ENCODE measurements at regions not wholly inside any gene's neighbourhood (a gene's known extent, or its start where the extent isn't known, plus 50 kb on each side); places are given as distances from the start of the nearest gene placed in this dataset.

DNA sequence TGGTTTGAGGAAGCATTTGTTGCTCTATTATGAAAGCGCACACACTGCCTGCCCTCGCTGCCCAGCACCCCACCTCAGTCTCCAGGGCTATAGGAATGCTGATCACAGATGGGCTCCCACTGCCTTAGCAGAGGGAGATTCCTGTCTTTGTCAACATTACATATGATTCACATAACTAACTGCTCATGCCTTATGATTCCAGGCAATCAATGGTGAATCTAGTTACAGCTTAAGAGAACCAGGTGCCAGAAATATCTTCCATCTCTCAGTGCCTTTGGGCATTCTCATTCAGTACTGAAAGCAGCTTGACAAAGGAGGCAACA lies 458.9 kb upstream of the C9orf72 start:
- DNase-seq: no peak

GRCh38 chr9:28034242-28034641 lies 461.0 kb upstream of the C9orf72 start:
- no peak for DNase-seq

GRCh38 chr9:28037968-28038367 lies 464.7 kb upstream of the C9orf72 start:
- DNase-seq: no peak

- no peak for DNase-seq
Measured at GRCh38 chr9:28045051-28045450, 471.8 kb upstream of the C9orf72 start.

DNA sequence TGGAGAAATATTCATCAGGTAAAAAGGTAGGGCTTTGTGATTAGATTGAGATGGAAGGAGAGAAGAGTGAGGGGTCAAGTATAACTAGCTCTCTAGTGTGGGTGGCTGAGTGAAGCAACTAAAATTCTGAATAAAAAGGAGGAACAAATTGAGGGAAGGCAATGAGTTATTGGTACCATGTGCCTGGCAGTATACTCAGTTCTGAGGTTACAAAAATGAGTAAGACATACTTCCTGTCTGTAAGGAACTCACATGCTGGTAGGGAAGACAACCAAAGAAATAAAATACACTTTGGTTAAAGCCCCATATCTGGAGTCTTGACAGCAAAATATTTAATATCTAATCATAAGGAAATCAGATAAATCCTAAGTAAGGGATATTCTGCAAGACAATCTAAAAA lies 476.8 kb upstream of the C9orf72 start:
- no peak for DNase-seq

GRCh38 chr9:28050941-28051340 lies 477.7 kb upstream of the C9orf72 start:
- no peak for DNase-seq

DNA sequence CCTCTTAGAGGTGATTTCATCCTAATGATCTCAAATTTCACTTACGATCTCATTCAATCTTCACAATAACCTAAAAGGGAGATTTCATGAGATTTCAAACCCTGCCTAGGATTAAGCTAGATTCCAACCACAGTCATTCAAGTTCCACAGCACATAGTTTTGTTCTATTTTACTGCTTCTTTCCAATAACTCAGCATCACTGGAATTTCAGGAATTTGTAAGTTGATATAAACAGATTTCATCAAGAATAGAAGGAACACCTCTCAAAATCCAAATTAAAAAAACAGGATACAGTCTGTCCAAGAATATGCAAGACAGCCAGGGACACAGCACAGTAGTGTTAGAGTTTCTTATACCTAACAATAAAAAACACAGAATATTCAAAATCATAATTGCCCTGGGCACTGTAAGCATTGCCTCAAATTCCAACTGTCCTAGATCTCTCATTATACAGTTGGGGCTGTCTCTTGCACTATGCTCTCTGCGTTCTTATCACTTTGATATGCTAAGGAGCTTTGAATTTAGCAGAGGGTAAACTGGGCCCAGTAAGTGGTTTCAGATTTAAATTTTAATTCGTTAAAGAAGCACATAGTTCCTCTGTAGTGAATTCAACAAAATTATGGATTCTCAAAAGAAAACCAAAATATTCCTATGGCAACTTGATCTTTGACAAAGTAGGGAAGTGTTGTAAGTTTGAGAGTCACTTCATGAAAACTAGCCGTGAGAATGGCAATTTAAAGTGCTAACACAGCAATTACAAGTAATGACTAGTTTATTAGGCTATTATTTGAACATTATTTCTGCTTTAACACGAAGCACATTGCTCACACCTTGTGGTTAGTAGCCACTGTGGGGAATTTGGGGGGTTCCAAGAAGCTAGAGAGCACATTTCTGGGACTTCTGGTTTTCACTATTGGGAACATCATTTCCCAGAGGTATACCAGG lies 478.6 kb upstream of the C9orf72 start:
- DNase-seq: no peak

DNA sequence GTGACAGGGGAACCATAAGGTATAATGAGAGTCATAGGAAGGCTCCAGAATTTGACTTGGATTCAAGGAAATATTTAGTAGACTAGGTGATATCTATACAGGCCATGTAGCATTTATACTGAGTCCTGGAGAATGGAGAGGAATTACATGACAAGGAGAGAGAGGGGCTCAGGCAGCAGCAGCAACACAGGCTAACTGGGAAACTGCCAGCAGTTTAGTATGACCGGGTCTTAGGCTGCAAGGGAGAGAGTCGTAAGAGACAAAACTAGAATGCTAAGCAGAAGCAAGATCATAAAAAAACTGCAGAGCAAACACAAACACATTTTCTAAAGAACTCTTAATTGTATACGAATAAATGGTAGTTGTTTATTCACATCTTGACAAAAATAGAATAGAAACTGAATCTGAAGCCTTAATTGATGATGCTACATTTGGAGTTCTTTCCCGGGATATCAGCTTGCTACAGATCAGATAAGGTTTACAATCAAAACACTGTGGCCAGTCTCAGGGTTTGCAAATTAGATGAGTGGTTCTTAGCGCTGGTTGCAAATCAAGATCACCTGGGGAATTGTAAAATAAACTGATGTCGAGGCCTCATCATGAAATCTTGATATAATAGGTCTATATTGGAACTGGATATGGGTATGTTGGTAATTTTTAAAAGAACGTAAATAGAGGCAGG lies 480.0 kb upstream of the C9orf72 start:
- DNase-seq: no peak

GRCh38 chr9:28056006-28056405 lies 482.7 kb upstream of the C9orf72 start:
- no peak for DNase-seq

GRCh38 chr9:28056466-28056865 lies 483.2 kb upstream of the C9orf72 start:
- DNase-seq: no peak

GRCh38 chr9:28059192-28059591 lies 485.9 kb upstream of the C9orf72 start:
- no peak for DNase-seq

- no peak for DNase-seq
Measured at GRCh38 chr9:28064241-28064815, 491.0 kb upstream of the C9orf72 start.

- DNase-seq: no peak
Measured at GRCh38 chr9:28073270-28073669, 500.0 kb upstream of the C9orf72 start.

GRCh38 chr9:28079677-28080076 lies 506.4 kb upstream of the C9orf72 start:
- no peak for DNase-seq

- no peak for DNase-seq
Measured at GRCh38 chr9:28082671-28083070, 509.4 kb upstream of the C9orf72 start.

GRCh38 chr9:28086881-28087280 lies 513.6 kb upstream of the C9orf72 start:
- DNase-seq: no peak

GRCh38 chr9:28092981-28093936 lies 520.0 kb upstream of the C9orf72 start:
- DNase-seq: no peak

DNA sequence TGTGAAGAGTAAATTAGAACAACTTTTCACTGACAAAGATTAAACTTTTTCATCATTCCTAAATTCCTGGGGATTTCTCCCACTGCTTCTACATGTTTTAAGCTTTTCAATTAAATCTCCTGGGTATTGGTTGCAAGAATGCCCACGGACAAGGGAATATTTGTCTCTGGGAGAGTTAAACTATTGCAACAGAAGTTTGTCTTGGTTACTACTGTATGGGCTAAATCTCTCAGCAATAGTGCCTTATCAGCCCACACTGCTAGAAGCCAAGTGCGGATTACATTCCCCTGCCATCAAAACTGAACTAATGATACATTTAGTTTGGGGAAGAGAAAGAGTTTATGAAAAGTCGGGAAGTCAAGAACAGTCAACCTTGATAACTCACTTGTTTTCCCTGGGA lies 528.2 kb upstream of the C9orf72 start:
- DNase-seq: no peak

GRCh38 chr9:28105001-28105400 lies 531.7 kb upstream of the C9orf72 start:
- no peak for DNase-seq

GRCh38 chr9:28120184-28120583 lies 546.9 kb upstream of the C9orf72 start:
- no peak for DNase-seq

GRCh38 chr9:28120626-28121025 lies 547.3 kb upstream of the C9orf72 start:
- no peak for DNase-seq

DNA sequence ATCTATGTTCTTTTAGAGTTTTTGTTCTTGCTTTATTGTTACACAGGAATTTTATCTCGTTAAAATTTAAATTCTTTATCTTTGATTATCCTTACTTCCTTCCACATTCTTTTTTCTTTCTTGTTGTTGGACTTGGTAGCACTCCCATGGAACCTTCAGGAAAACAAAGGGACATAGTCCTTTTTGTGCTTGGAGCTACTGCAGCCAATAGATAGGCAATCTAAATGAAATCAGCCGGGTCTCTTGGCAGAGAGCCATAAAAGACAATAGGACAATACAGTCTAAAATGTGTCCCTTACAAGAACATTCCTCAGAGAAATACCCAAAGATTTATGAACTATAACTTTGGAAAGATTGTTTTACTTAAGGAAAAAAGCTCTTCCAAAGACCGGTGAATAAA lies 548.1 kb upstream of the C9orf72 start:
- no peak for DNase-seq

DNA sequence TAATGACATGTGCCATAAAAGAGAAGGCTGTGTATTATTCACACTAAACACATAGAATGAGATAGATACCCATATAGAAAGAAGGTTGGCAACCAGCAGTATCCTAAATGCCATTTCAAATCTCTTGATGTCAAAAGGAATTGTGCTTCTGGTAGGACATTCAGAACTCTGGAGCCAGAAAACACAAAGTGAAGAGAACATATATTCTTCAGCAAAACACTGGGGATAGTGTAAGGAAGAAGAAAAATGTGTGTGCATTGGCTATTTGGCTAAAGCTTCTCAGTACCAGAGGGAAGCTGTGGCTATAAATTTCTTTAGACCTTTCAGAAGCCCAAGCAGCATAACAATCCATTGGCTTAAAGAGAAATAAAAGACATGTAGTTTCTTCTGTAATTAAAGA lies 551.6 kb upstream of the C9orf72 start:
- no peak for DNase-seq

Measured in 8988T (cell line).